ENCODE measurements at regions not wholly inside any gene's neighbourhood (a gene's known extent, or its start where the extent isn't known, plus 50 kb on each side); places are given as distances from the start of the nearest gene placed in this dataset.
"Not testable (repeated sequence)": the region's sequence is repeated elsewhere in the genome, so short reads cannot be mapped to it uniquely, and the experiment has no call there.

DNA sequence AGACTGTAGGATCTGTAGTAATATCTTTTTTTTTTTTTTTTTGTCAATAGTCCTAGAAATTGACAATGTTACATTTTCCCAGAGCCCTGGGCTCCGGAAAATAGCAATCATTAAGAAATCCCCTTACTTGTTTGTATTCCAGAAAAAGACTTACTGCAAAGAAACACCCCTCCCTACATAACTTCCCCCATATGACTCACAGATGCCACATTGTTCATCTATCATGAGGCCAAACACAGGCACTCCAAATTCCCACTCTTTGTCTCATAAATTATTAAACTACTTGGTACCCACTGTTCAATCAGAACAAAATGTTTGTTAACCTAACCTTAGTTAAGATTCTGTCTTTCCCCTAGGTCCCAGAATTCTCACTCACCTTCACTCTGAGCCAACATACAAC lies 53.5 kb downstream of the TEX51 start:
- no peak for DNase-seq

GRCh38 chr2:126953483-126953882 lies 54.8 kb downstream of the TEX51 start:
- no peak for DNase-seq

- DNase-seq = no peak
Measured at GRCh38 chr2:126954831-126955230, 56.1 kb downstream of the TEX51 start.

DNA sequence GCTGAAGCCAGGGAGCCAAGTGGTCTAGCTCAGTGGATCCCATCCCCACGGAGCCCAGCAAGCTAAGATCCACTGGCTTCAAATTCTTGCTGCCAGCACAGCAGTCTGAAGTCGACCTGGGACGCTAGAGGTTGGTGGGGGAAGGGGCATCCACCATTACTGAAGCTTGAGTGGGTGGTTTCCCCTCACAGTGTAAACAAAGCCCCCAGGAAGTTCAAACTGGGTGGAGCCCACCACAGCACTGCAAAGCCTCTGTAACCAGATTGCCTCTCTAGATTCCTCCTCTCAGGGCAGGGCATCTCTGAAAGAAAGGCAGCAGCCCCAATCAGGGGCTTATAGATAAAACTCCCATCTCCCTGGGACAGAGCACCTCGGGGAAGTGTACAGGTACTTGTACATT lies 58.1 kb downstream of the TEX51 start:
- not testable (repeated sequence) for DNase-seq

DNA sequence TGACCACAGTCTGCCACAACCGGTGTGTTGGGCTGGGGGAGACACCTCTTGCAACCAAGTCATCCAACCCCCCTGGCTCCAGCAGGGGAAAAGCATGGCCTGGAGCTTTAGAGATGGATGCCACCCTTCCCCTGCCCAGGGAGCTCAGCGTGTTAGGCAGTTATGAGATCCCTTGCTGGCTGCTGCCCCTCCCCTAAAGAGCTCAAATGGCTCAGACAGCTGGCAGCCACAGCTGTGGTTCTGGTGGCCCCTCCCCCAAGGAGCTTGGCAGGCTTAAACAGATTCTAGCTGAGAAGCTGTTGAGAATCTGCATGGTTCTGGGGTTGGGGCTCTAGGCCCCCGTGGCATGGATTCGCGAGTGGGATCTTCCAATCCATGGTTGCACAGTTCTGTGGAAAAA lies 64.7 kb downstream of the TEX51 start:
- no peak for DNase-seq

GRCh38 chr2:126966601-126967000 lies 67.9 kb downstream of the TEX51 start:
- DNase-seq = no peak

GRCh38 chr2:126970583-126970982 lies 71.9 kb downstream of the TEX51 start:
- DNase-seq = no peak

GRCh38 chr2:126971162-126971480 lies 72.4 kb downstream of the TEX51 start:
- no peak for DNase-seq

- peak; percentile 62 to 74 for DNase-seq
Measured at GRCh38 chr2:126971481-126972278, 73.0 kb downstream of the TEX51 start.

GRCh38 chr2:126972279-126972626 lies 73.6 kb downstream of the TEX51 start:
- DNase-seq = no peak

GRCh38 chr2:126973745-126974144 lies 75.1 kb downstream of the TEX51 start:
- DNase-seq = no peak

GRCh38 chr2:126975671-126976655 lies 77.3 kb downstream of the TEX51 start:
- no peak for DNase-seq

DNA sequence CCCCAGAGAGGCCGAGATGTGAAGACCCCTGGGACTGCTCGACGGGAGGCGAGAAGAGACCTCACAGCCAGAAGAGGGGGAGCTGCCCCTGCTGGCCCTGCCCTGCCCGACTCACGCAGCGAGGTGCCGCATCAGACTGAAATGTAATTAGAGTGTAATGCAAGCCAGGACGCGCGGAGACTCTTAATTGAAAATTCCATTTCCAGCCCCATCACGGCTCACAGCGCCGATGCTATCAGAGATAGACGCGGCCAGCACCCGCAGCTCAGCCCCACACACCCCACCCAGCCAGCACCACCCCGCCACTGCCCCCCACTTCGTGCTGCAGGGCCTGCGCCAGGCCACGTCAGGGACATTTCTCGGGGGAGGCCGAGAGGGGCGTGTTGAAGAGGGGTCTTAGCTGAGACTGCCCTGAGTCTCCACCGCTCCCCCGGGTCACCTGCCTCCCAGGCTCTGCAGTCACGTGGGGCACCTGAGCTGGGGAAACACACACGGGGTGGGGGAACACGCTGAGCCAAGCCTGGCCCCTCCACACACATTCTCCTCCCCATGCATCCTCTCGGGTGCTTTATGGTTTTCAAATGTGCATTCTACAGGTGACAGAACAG lies 78.1 kb downstream of the TEX51 start:
- DNase-seq = no peak

DNA sequence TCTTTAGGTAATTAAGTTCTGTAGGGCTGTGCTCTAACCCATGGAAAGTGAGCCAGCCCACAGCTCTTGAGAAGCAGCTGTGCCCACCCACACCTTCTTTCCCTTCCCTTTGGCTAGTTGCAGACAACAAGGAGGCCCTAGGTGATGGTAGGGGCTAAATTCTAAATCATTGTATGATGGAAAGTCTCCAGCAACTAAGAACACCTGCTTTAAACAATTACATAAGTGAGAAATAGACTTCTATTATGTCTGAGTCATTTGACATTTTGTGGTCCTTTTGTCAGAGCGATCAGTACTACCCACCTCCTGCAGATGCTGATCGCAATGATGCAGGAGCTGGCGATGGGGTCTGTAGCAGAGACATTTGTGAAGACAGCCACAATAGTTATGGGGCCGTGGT lies 79.6 kb downstream of the TEX51 start:
- no peak for DNase-seq

DNA sequence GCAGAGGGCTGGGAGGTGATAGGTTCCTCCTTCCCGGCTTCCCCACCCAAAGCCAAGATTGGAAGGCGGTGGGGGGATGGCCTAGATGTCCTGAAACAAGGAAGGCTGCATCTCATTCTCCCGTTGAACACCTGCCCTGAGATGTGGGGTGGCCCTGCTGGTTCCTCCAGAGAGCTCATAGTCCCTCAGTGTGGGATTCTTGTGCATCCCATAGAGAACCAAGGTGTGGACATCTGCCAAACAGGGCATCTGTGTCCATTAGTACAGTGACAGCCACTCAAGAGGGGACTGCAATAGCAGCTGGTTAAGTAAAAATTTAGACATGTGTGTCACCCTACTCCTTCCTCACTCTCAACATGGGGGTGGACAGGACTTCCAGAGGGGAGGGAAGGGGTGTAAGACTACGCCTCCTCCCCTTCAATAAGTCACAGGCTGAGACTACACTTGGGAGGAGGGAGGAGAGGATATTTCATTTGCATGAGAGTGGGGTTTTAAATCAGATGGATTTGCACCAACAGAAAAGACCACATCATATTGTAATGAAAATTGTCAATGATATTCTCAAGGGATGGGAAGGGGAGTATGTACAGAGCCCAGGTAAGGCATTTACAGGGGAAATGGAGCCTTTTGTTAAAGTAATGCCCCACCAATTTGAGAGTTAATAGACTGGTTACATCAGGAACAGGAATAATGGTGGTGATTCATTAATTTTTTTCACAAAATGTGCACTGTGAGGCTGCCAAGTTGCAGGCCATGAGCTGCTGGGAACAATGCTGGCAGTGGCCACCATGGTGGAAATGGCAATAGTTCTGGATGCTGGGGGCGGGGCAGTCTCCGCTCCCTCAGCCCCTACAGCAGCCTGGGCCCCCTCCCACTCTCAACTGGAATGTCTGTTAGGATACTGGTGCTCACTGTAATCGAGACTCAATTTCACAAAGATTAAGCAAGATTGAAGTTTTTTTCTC lies 80.6 kb downstream of the TEX51 start:
- DNase-seq = no peak

GRCh38 chr2:126981476-126981875 lies 82.8 kb downstream of the TEX51 start:
- no peak for DNase-seq

- no peak for DNase-seq
Measured at GRCh38 chr2:126982935-126983334, 84.2 kb downstream of the TEX51 start.

DNA sequence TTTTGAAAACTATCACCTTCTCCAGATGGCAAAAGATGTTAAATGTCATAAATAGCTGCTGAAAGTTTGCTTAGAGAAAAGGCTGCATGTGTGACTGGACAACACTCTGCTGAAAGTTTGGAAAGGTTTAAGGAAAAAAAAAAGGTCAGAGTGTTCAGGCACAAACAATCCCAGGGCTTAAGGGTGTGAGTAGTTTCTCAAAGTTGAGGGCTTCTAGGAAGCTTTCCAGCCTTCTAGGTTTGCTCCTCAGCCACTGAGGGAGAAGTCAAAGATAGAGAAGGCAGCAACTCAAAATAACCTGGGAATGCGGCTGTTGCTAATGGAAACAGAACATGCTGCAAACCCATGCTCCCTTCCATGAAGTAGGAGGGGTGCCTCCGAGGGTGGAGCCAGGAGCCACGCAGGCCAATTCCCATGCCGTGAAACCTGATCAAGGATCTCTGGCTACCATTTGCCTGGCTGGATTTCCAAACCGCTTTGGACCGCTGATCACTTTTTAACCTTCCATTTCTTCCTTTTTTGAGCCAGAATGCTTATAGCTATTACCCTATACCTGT lies 88.0 kb downstream of the TEX51 start:
- no peak for DNase-seq

DNA sequence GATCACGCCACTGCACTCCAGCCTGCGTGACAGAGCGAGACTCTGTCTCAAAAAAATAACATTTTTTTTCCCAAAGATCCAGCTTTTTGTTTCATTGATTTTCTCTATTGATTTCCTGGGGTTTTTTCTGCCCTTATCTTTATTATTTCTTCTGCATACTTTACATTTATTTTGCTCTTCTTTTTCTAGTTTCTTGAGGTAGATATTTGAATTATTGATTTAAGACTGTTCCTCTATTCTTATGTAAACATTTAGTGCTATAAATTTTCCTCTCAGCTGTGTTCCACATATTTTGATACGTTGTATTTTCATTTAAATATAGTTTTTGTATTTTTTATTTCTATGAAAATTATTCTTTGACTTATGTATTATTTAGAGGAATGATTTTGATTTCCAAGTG lies 89.8 kb downstream of the TEX51 start:
- no peak for DNase-seq

- not testable (repeated sequence) for DNase-seq
Measured at GRCh38 chr2:126989064-126989463, 90.4 kb downstream of the TEX51 start.

DNA sequence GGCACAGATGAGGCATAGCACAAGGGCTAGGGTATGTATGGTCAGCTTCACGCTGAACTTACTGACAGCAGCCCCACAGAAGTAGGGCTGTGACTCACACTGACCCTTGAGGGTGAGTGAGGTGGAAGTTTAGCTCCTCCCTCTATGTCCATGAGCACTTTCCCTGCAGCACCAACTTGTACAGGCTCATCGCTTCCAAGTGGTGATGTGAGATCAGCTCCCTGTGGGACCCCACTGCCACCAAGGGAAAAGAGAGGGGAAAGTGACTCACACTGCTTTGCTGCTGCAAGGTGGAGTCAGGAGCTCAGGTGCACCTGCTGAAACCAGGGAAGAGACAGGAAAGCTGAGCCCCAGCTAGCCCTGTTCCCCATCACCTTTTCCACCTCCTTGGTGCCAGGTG lies 91.5 kb downstream of the TEX51 start:
- DNase-seq = no peak
